NCI-H2029 treated with DMSO at 0.1 percent for 48 hours (cell line): ENCODE measurements at regions not wholly inside any gene's neighbourhood (a gene's known extent, or its start where the extent isn't known, plus 50 kb on each side); places are given as distances from the start of the nearest gene placed in this dataset.

Experiments used
- DNase-seq: peaks from one replicate; lab custom pipeline; 2025; lab: John Stamatoyannopoulos, UW

GRCh38 chr17:79174193-79174765 lies 99.7 kb downstream of the ENGASE start:
- no peak for DNase-seq

- no peak for DNase-seq
Observed at GRCh38 chr17:79171188-79171587, 96.6 kb downstream of the ENGASE start.

- DNase-seq, result no peak
Observed at GRCh38 chr17:79169861-79170260, 95.2 kb downstream of the ENGASE start.

- no peak for DNase-seq
Observed at GRCh38 chr17:79169366-79169765, 94.7 kb downstream of the ENGASE start.

- DNase-seq, result no peak
Observed at GRCh38 chr17:79168486-79169055, 93.9 kb downstream of the ENGASE start.

GRCh38 chr17:79167486-79167885 lies 92.9 kb downstream of the ENGASE start:
- DNase-seq, result no peak

GRCh38 chr17:79165756-79166473 lies 91.3 kb downstream of the ENGASE start:
- no peak for DNase-seq

GRCh38 chr17:79164913-79165695 lies 90.5 kb downstream of the ENGASE start:
- DNase-seq, result no peak

GRCh38 chr17:79164408-79164807 lies 89.8 kb downstream of the ENGASE start:
- DNase-seq, result no peak

GRCh38 chr17:79163071-79163470 lies 88.4 kb downstream of the ENGASE start:
- no peak for DNase-seq

GRCh38 chr17:79162012-79162963 lies 87.7 kb downstream of the ENGASE start:
- DNase-seq, result no peak

GRCh38 chr17:79160980-79161636 lies 86.5 kb downstream of the ENGASE start:
- no peak for DNase-seq

GRCh38 chr17:79159926-79160325 lies 85.3 kb downstream of the ENGASE start:
- no peak for DNase-seq

- DNase-seq, result no peak
Observed at GRCh38 chr17:79159471-79159870, 84.8 kb downstream of the ENGASE start.

GRCh38 chr17:79156463-79157095 lies 82.0 kb downstream of the ENGASE start:
- DNase-seq, result no peak

GRCh38 chr17:79155701-79156100 lies 81.1 kb downstream of the ENGASE start:
- DNase-seq, result no peak

GRCh38 chr17:79154951-79155585 lies 80.4 kb downstream of the ENGASE start:
- DNase-seq, result no peak

GRCh38 chr17:79154446-79154845 lies 79.8 kb downstream of the ENGASE start:
- peak; percentile 36 for DNase-seq

GRCh38 chr17:79153367-79154130 lies 78.9 kb downstream of the ENGASE start:
- DNase-seq, result no peak
